HG02623 (cell line): ENCODE measurements at regions not wholly inside any gene's neighbourhood (a gene's known extent, or its start where the extent isn't known, plus 50 kb on each side); places are given as distances from the start of the nearest gene placed in this dataset.
"Not testable (repeated sequence)": the region's sequence is repeated elsewhere in the genome, so short reads cannot be mapped to it uniquely, and the experiment has no call there.

Experiments
- ATAC-seq: cut with Tn5 transposase; IDR thresholded peaks from one replicate; pipeline ENCODE4 v1.9.1; 2021; ENCODE audit warnings: moderate library complexity; ENCODE audit not compliant: unreplicated experiment

GRCh38 chr4:68720723-68721122, 50.3 kb upstream of the UGT2B15 start:
- ATAC-seq = not testable (repeated sequence)

- ATAC-seq = no peak
Measured at GRCh38 chr4:68724426-68724825, 54.0 kb upstream of the UGT2B15 start.

GRCh38 chr4:68724922-68725321, 54.5 kb upstream of the UGT2B15 start:
- ATAC-seq = no peak

DNA sequence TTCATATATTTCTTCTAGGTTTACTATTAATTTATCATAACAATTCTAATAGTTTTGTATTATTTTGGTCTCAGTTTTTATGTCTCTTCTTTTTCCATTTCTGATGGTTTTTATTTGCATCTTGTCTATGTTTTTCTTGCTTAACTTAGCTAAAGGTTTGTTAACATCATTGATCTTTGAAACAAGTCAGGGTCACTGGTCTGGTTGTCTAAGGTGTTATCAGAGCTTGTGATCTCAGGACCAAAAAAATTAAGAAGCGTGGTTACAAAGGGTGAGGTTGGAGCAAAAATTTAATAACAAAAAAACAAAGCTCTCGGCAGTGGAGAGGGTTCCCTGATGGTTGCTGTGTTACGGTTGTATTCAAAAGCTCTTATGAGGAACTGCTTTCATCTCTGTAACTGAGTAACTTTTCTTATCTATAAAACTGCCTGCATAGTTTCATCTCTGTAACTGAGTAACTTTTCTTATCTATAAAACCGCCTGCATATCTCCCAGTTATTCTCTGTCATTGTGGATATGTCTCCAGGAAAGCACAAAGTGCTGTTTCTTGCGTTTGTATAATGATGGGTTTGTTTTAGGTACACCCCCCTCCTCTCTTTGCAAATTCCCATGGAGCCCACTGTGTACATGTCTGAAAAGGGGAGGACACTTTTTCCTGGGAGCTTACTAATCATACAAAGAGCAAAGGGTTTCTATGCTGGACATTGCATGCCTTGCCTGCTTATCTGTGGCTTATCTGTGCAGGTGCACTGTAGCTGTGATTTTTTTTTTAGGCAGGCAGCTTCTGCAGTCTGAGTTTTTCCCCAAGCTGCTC, 62.4 kb upstream of the UGT2B15 start:
- ATAC-seq = peak; percentile 70

- ATAC-seq = peak; percentile 45
Measured at GRCh38 chr4:68734095-68734494, 63.6 kb upstream of the UGT2B15 start.

- ATAC-seq = no peak
Measured at GRCh38 chr4:68735106-68735505, 64.7 kb upstream of the UGT2B15 start.

DNA sequence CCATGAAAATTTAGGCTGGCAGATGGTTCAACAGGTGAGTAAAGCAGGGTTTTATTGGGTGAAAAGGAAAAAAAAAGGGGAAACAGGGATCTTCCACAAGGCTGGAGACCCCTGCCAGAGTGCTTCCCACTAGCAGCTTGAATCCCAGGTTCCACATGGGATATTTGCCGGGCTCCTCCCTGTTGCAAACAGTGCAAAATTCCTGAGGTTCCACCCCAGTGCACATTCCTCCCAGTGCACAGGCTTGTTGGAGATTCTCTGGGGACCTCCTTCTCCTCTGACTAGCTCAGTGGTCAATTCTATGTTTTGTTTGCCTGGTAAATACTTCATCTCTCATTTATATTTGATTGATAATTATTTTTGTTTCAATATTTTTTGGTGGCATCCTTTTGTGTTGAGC, 66.4 kb upstream of the UGT2B15 start:
- ATAC-seq = no peak

DNA sequence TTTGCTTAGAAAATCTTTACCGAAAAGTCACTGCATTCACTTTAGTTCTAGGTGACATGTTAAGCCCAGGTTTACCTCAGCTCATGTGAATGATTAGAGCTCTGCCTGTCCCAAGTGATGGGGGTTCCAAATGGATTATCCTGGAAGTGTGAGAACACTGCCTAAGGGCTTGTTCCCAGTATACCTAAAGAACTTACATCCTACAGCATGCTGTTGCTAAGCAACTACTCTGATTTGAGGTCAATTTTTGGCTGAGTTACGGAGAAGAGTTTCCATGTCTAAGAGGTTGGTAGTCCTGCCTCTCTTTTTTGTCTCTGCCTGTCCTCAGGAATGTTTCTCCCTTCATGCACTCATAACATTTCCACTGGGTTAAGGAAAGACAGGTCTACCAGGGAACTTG, 67.6 kb upstream of the UGT2B15 start:
- no peak for ATAC-seq

GRCh38 chr4:68744368-68744767, 71.4 kb upstream of the UGT2B10 start:
- ATAC-seq = no peak

DNA sequence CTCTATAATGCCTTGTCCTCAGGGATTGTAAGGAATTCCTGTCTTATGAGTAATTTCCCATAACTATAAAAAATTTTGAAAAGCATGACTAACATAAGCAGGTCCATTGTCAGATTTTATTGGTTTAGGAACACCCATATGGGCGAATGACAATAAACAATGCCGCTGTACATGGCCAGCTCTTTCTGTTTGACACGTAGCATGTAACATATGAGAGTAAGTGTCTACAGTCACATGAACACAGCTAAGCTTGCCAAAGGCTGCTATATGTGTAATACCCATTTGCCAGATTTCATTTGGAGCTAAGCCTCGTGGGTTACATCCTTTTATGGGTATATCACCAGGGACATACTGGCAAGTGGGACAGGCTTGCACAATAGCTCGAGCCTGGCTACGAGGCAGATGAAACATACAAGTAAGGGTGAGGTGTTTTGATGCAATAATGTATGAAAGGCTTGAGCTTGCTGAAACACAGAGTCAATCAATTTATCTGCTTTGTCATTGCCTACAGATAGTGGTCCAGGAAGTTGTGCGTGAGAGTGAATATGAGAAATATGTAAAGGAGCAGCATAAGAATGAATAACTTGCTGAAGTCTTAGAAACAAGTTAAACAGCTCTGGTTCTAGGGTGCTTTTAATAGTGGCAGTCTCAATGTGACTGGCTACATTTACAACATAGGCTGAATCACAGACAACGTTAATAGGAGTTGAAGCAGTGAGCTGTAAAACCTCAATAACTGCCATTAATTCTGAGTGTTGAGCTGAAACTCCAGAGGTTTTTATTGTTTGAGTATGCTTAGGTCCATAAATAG, 67.4 kb upstream of the UGT2B10 start:
- no peak for ATAC-seq

GRCh38 chr4:68750555-68750954, 65.2 kb upstream of the UGT2B10 start:
- ATAC-seq = no peak

DNA sequence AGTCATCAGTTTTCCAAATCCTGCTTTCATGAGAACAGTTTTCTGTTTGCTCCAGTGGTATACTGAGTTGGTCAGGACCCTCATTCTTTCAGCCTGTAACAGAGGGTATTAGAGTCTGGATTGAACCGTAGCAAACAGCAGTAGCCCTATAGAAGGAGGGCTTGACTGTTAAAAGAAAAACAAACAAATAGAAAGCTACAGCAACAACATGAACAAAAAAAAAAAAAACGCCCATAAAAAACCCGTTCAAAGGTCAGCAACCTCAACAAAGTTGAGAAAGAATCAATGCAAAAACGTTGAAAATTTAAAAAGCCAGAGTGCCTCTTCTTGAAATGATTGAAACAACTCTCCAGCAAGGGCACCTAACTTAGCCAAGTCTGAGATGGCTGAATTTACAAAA, 64.7 kb upstream of the UGT2B10 start:
- ATAC-seq = no peak

DNA sequence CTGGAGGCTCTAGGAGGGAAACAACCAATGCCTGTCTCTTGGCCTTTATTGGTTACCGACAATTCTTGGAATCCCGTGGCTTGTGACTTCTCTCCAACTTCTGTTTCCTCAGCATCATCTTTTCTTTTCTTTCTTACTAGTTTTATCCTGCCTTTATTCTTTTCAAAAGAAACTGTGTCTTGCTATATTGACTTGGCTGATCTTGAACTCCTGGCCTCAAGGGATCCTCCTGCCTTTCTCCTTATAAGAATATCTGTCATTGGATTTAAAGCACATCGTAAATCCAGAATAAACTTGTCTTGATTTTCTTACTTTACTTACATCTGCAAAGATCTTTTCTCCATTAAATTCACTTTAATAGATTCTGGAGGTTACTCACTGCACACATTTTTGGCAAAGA, 49.9 kb upstream of the UGT2B10 start:
- no peak for ATAC-seq
